HEK293 (cell line): ENCODE measurements at regions not wholly inside any gene's neighbourhood (a gene's known extent, or its start where the extent isn't known, plus 50 kb on each side); places are given as distances from the start of the nearest gene placed in this dataset.

Source experiments
- KLF9 ChIP-seq: fragments of 450-650 bp; formaldehyde crosslinking; IDR thresholded peaks from 2 replicates; pipeline ENCODE4 v1.5.1; 2016; ENCODE audit warnings: missing biosample characterization, missing genetic modification characterization, low read depth
- ZNF175 ChIP-seq: fragments of 450-650 bp; formaldehyde crosslinking; IDR thresholded peaks from 2 replicates; pipeline ENCODE4 v1.5.1; 2016; ENCODE audit warnings: missing biosample characterization, missing genetic modification characterization
- ZNF292 ChIP-seq: fragments of 450-650 bp; formaldehyde crosslinking; IDR thresholded peaks from 2 replicates; pipeline ENCODE4 v1.5.1; 2016; ENCODE audit warnings: low read depth, missing biosample characterization, missing genetic modification characterization, borderline replicate concordance
- ZNF394 ChIP-seq: fragments of 450-650 bp; formaldehyde crosslinking; IDR thresholded peaks from 2 replicates; pipeline ENCODE4 v1.5.1; 2016; ENCODE audit warnings: missing biosample characterization, missing genetic modification characterization, mild to moderate bottlenecking, moderate library complexity, borderline replicate concordance
- ZNF558 ChIP-seq: fragments of 450-650 bp; formaldehyde crosslinking; IDR thresholded peaks from 2 replicates; pipeline ENCODE4 v1.5.1; 2016; ENCODE audit warnings: missing biosample characterization, missing genetic modification characterization
- ZNF561 ChIP-seq: fragments of 450-650 bp; IDR thresholded peaks from 2 replicates; pipeline ENCODE4 v1.5.1; 2018; ENCODE audit warnings: missing biosample characterization, missing genetic modification characterization, borderline replicate concordance
- TF ChIP-seq, protein P1 (sequence below): fragments of 450-650 bp; formaldehyde crosslinking; IDR thresholded peaks from 2 replicates; pipeline ENCODE4 v1.5.1; 2016; ENCODE audit warnings: missing biosample characterization, missing genetic modification characterization
- TF ChIP-seq, protein P2 (sequence below): fragments of 450-650 bp; formaldehyde crosslinking; IDR thresholded peaks from 2 replicates; pipeline ENCODE4 v1.5.1; 2016; ENCODE audit warnings: missing biosample characterization, missing genetic modification characterization
- TF ChIP-seq, protein P3 (sequence below): sonication (generic); formaldehyde crosslinking; IDR thresholded peaks from 2 replicates; pipeline ENCODE4 v1.8.1; 2022; ENCODE audit warnings: mild to moderate bottlenecking, moderate library complexity, missing genetic modification reagents

DNA sequence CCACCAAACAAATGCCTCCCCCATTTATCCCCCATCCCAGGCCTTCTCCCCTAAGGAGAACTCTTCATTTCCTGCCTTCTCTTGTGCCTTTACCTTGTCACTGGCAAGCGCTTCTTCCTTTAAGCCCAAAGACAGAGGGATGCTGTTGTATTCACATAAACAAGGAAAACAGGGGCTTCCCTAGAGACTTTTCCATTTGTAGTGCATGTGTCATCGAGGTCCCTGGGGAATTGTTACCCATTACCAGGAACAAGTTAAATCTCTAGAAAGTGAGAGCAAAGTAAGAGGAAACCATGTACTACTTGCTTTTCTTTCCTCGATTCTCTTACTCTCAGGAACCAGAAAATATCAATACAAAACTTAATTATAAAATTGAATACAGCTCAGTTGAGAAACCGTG is 114.4 kb upstream of the DPT start:
- TF ChIP-seq, protein P1, sequence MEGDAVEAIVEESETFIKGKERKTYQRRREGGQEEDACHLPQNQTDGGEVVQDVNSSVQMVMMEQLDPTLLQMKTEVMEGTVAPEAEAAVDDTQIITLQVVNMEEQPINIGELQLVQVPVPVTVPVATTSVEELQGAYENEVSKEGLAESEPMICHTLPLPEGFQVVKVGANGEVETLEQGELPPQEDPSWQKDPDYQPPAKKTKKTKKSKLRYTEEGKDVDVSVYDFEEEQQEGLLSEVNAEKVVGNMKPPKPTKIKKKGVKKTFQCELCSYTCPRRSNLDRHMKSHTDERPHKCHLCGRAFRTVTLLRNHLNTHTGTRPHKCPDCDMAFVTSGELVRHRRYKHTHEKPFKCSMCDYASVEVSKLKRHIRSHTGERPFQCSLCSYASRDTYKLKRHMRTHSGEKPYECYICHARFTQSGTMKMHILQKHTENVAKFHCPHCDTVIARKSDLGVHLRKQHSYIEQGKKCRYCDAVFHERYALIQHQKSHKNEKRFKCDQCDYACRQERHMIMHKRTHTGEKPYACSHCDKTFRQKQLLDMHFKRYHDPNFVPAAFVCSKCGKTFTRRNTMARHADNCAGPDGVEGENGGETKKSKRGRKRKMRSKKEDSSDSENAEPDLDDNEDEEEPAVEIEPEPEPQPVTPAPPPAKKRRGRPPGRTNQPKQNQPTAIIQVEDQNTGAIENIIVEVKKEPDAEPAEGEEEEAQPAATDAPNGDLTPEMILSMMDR (tag by site-specific recombination): no peak
- TF ChIP-seq ZNF394 (tag by site-specific recombination): no peak
- no peak for TF ChIP-seq ZNF175 (tag by site-specific recombination)
- TF ChIP-seq ZNF558 (tag by site-specific recombination): no peak
- TF ChIP-seq ZNF561 (tag by site-specific recombination): no peak
- TF ChIP-seq KLF9 (tag by site-specific recombination): no peak
- TF ChIP-seq, protein P2, sequence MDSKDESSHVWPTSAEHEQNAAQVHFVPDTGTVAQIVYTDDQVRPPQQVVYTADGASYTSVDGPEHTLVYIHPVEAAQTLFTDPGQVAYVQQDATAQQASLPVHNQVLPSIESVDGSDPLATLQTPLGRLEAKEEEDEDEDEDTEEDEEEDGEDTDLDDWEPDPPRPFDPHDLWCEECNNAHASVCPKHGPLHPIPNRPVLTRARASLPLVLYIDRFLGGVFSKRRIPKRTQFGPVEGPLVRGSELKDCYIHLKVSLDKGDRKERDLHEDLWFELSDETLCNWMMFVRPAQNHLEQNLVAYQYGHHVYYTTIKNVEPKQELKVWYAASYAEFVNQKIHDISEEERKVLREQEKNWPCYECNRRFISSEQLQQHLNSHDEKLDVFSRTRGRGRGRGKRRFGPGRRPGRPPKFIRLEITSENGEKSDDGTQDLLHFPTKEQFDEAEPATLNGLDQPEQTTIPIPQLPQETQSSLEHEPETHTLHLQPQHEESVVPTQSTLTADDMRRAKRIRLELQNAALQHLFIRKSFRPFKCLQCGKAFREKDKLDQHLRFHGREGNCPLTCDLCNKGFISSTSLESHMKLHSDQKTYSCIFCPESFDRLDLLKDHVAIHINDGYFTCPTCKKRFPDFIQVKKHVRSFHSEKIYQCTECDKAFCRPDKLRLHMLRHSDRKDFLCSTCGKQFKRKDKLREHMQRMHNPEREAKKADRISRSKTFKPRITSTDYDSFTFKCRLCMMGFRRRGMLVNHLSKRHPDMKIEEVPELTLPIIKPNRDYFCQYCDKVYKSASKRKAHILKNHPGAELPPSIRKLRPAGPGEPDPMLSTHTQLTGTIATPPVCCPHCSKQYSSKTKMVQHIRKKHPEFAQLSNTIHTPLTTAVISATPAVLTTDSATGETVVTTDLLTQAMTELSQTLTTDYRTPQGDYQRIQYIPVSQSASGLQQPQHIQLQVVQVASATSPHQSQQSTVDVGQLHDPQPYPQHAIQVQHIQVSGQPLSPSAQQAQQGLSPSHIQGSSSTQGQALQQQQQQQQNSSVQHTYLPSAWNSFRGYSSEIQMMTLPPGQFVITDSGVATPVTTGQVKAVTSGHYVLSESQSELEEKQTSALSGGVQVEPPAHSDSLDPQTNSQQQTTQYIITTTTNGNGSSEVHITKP (tag by site-specific recombination): no peak
- no peak for TF ChIP-seq ZNF292
- TF ChIP-seq, protein P3, sequence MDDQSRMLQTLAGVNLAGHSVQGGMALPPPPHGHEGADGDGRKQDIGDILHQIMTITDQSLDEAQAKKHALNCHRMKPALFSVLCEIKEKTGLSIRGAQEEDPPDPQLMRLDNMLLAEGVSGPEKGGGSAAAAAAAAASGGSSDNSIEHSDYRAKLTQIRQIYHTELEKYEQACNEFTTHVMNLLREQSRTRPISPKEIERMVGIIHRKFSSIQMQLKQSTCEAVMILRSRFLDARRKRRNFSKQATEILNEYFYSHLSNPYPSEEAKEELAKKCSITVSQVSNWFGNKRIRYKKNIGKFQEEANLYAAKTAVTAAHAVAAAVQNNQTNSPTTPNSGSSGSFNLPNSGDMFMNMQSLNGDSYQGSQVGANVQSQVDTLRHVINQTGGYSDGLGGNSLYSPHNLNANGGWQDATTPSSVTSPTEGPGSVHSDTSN: no peak
